ENCODE measurements at regions not wholly inside any gene's neighbourhood (a gene's known extent, or its start where the extent isn't known, plus 50 kb on each side); places are given as distances from the start of the nearest gene placed in this dataset.

GRCh38 chrX:10726647-10727046, 106.3 kb upstream of the MID1 start:
- Histone ChIP-seq H3K4me1 (no peaks in the 10 kb centered on the region), H3K27ac (no peak overlapping the region), H3K9me3 (no peaks in the 10 kb centered on the region), H3K27me3 (no peaks in the 10 kb centered on the region), H3K4me3 (no peak overlapping the region), H3K36me3 (no peaks in the 10 kb centered on the region)
- 55 to 56% methylated on average over 2 to 3 of the region's 3 CpGs for WGBS, 2 donors
- DNase-seq (ENCODE audit: low spot score in 2 of 2): no peak
- no peak for TF ChIP-seq POLR2A (IDR thresholded peaks at IDR 0.05)
- no peak for TF ChIP-seq CTCF (IDR thresholded peaks at IDR 0.05)
- no peak for TF ChIP-seq EP300 (IDR thresholded peaks at IDR 0.05)

GRCh38 chrX:10728806-10729389, 108.5 kb upstream of the MID1 start:
- DNase-seq (ENCODE audit: low spot score in 2 of 2): no peak
- Histone ChIP-seq H3K27me3 (no peaks in the 10 kb centered on the region), H3K4me1 (no peaks in the 10 kb centered on the region), H3K36me3 (no peaks in the 10 kb centered on the region), H3K4me3 (no peak overlapping the region), H3K27ac (no peak overlapping the region), H3K9me3 (no peaks in the 10 kb centered on the region)
- no peak for TF ChIP-seq CTCF (IDR thresholded peaks at IDR 0.05)
- no peak for TF ChIP-seq POLR2A (IDR thresholded peaks at IDR 0.05)
- TF ChIP-seq EP300 (IDR thresholded peaks at IDR 0.05): no peak
- 61 to 65% methylated on average over 12 of the region's 12 CpGs for WGBS, 2 donors

- Histone ChIP-seq H3K4me3 (no peak overlapping the region), H3K27ac (no peak overlapping the region), H3K27me3 (no peaks in the 10 kb centered on the region), H3K36me3 (no peaks in the 10 kb centered on the region), H3K4me1 (no peaks in the 10 kb centered on the region), H3K9me3 (no peaks in the 10 kb centered on the region)
- no peak for DNase-seq (ENCODE audit: low spot score in 2 of 2)
- TF ChIP-seq CTCF (IDR thresholded peaks at IDR 0.05): no peak
- TF ChIP-seq POLR2A (IDR thresholded peaks at IDR 0.05): no peak
- no peak for TF ChIP-seq EP300 (IDR thresholded peaks at IDR 0.05)
- 47 to 60% methylated on average over 1 of the region's 1 CpG for WGBS, 2 donors
These were observed 119.0 kb upstream of the MID1 start for GRCh38 chrX:10739426-10739825.

- H3K4me3 ChIP-seq: no peak overlapping the region
- no peak for TF ChIP-seq POLR2A (IDR thresholded peaks at IDR 0.05)
- TF ChIP-seq EP300 (IDR thresholded peaks at IDR 0.05): no peak
- no peak for TF ChIP-seq CTCF (IDR thresholded peaks at IDR 0.05)
- 38 to 43% methylated on average over 3 of the region's 3 CpGs for WGBS, 2 donors
- DNase-seq (ENCODE audit: low spot score in 2 of 2): no peak
- H3K27ac ChIP-seq: no peak overlapping the region
- no peaks in the 10 kb centered on the region for H3K36me3 ChIP-seq
- H3K9me3 ChIP-seq: no peaks in the 10 kb centered on the region
- no peaks in the 10 kb centered on the region for H3K4me1 ChIP-seq
- H3K27me3 ChIP-seq: no peaks in the 10 kb centered on the region
These were observed 120.6 kb upstream of the MID1 start for GRCh38 chrX:10741003-10741402.

GRCh38 chrX:10741550-10741949, 121.2 kb upstream of the MID1 start:
- TF ChIP-seq EP300 (IDR thresholded peaks at IDR 0.05) (no peak), CTCF (IDR thresholded peaks at IDR 0.05) (no peak), POLR2A (IDR thresholded peaks at IDR 0.05) (no peak)

More at GRCh38 chrX:10741550-10741949, 121.2 kb upstream of the MID1 start:
- Histone ChIP-seq H3K27ac (no peak overlapping the region), H3K27me3 (no peaks in the 10 kb centered on the region), H3K4me1 (no peaks in the 10 kb centered on the region), H3K4me3 (no peak overlapping the region), H3K9me3 (no peaks in the 10 kb centered on the region), H3K36me3 (no peaks in the 10 kb centered on the region)
- DNase-seq (ENCODE audit: low spot score in 2 of 2): no peak
- WGBS, 2 donors: 67 to 80% methylated on average over 2 of the region's 2 CpGs
